ENCODE measurements at regions not wholly inside any gene's neighbourhood (a gene's known extent, or its start where the extent isn't known, plus 50 kb on each side); places are given as distances from the start of the nearest gene placed in this dataset.

GRCh38 chr16:9500872-9501271 is 409.4 kb downstream of the HAPSTR1 start:
- FAIRE-seq = no peak
- no peak for DNase-seq (ENCODE audit: insufficient read length, low spot score)

GRCh38 chr16:9503251-9503984 is 412.0 kb downstream of the HAPSTR1 start:
- DNase-seq (ENCODE audit: insufficient read length, low spot score) (no peak), FAIRE-seq (no peak)

- DNase-seq (ENCODE audit: insufficient read length, low spot score) (no peak), FAIRE-seq (no peak)
These were observed 417.0 kb downstream of the HAPSTR1 start for GRCh38 chr16:9508328-9508936.

GRCh38 chr16:9509663-9510062 is 418.2 kb downstream of the HAPSTR1 start:
- no peak for FAIRE-seq

GRCh38 chr16:9511389-9511788 is 419.9 kb downstream of the HAPSTR1 start:
- DNase-seq (ENCODE audit: insufficient read length, low spot score) (no peak), FAIRE-seq (no peak)

More at GRCh38 chr16:9509663-9510062, 418.2 kb downstream of the HAPSTR1 start:
- no peak for DNase-seq (ENCODE audit: insufficient read length, low spot score)

- no peak for DNase-seq (ENCODE audit: insufficient read length, low spot score)
These were observed 425.0 kb downstream of the HAPSTR1 start for GRCh38 chr16:9516444-9516843.

GRCh38 chr16:9518051-9518450 is 426.6 kb downstream of the HAPSTR1 start:
- no peak for FAIRE-seq

More at GRCh38 chr16:9516444-9516843, 425.0 kb downstream of the HAPSTR1 start:
- FAIRE-seq = no peak

GRCh38 chr16:9518581-9518980 is 427.1 kb downstream of the HAPSTR1 start:
- FAIRE-seq = no peak
- no peak for DNase-seq (ENCODE audit: insufficient read length, low spot score)

More at GRCh38 chr16:9518051-9518450, 426.6 kb downstream of the HAPSTR1 start:
- DNase-seq (ENCODE audit: insufficient read length, low spot score) = no peak

- DNase-seq (ENCODE audit: insufficient read length, low spot score) = no peak
- no peak for FAIRE-seq
These were observed 430.4 kb downstream of the HAPSTR1 start for GRCh38 chr16:9521749-9522370.

- no peak for FAIRE-seq
- DNase-seq (ENCODE audit: insufficient read length, low spot score) = no peak
These were observed 431.2 kb downstream of the HAPSTR1 start for GRCh38 chr16:9522614-9523013.

- no peak for DNase-seq (ENCODE audit: insufficient read length, low spot score)
- no peak for FAIRE-seq
These were observed 432.6 kb downstream of the HAPSTR1 start for GRCh38 chr16:9523994-9524393.

GRCh38 chr16:9525037-9525436 is 433.6 kb downstream of the HAPSTR1 start:
- FAIRE-seq (no peak), DNase-seq (ENCODE audit: insufficient read length, low spot score) (no peak)

- DNase-seq (ENCODE audit: insufficient read length, low spot score) (no peak), FAIRE-seq (no peak)
These were observed 435.3 kb downstream of the HAPSTR1 start for GRCh38 chr16:9526791-9527190.

- DNase-seq (ENCODE audit: insufficient read length, low spot score) (no peak), FAIRE-seq (no peak)
These were observed 436.5 kb downstream of the HAPSTR1 start for GRCh38 chr16:9527976-9528375.

GRCh38 chr16:9528511-9529079 is 437.2 kb downstream of the HAPSTR1 start:
- FAIRE-seq (no peak), DNase-seq (ENCODE audit: insufficient read length, low spot score) (no peak)

- FAIRE-seq = no peak
- DNase-seq (ENCODE audit: insufficient read length, low spot score) = no peak
These were observed 441.6 kb downstream of the HAPSTR1 start for GRCh38 chr16:9533042-9533441.

- FAIRE-seq = no peak
- DNase-seq (ENCODE audit: insufficient read length, low spot score) = no peak
These were observed 443.3 kb downstream of the HAPSTR1 start for GRCh38 chr16:9534759-9535158.

GRCh38 chr16:9536905-9537304 is 445.5 kb downstream of the HAPSTR1 start:
- DNase-seq (ENCODE audit: insufficient read length, low spot score) (no peak), FAIRE-seq (no peak)

GRCh38 chr16:9539346-9539745 is 447.9 kb downstream of the HAPSTR1 start:
- FAIRE-seq (no peak), DNase-seq (ENCODE audit: insufficient read length, low spot score) (no peak)

GRCh38 chr16:9541723-9542122 is 450.3 kb downstream of the HAPSTR1 start:
- FAIRE-seq (no peak), DNase-seq (ENCODE audit: insufficient read length, low spot score) (no peak)

- no peak for FAIRE-seq
- DNase-seq (ENCODE audit: insufficient read length, low spot score) = no peak
These were observed 450.8 kb downstream of the HAPSTR1 start for GRCh38 chr16:9542165-9542755.

All from GM19239 (cell line).